Stimulated activated CD8-positive, alpha-beta memory T cell treated with anti-CD3 and anti-CD28 coated beads, Interleukin-7, amount 100 ng/mL, for 4 hours (primary cell): ENCODE measurements at regions not wholly inside any gene's neighbourhood (a gene's known extent, or its start where the extent isn't known, plus 50 kb on each side); places are given as distances from the start of the nearest gene placed in this dataset.

ENCODE experiments used
- DNase-seq, 2 donors: peaks; one replicate each; pipeline ENCODE4 v3.0.0-alpha.2; 2020; ENCODE audit warnings: low read depth in 2 of 2

GRCh38 chr16:79758615-79759346 is 158.2 kb upstream of the MAF start:
- DNase-seq, result no peak

- no peak for DNase-seq
These were observed 157.4 kb upstream of the MAF start for GRCh38 chr16:79757968-79758367.

- no peak for DNase-seq
These were observed 156.6 kb upstream of the MAF start for GRCh38 chr16:79757163-79757562.

- DNase-seq, result no peak
These were observed 156.0 kb upstream of the MAF start for GRCh38 chr16:79756571-79756970.

GRCh38 chr16:79754501-79754900 is 154.0 kb upstream of the MAF start:
- no peak for DNase-seq

GRCh38 chr16:79754081-79754480 is 153.5 kb upstream of the MAF start:
- no peak for DNase-seq

- DNase-seq, result no peak
These were observed 152.7 kb upstream of the MAF start for GRCh38 chr16:79753286-79753685.

GRCh38 chr16:79752396-79752795 is 151.9 kb upstream of the MAF start:
- no peak for DNase-seq

GRCh38 chr16:79751471-79752184 is 151.1 kb upstream of the MAF start:
- no peak for DNase-seq

- DNase-seq, result no peak
These were observed 149.8 kb upstream of the MAF start for GRCh38 chr16:79750311-79750710.

GRCh38 chr16:79748629-79749028 is 148.1 kb upstream of the MAF start:
- no peak for DNase-seq

GRCh38 chr16:79747688-79748087 is 147.2 kb upstream of the MAF start:
- DNase-seq, result no peak

- no peak for DNase-seq
These were observed 139.7 kb upstream of the MAF start for GRCh38 chr16:79740252-79740651.

GRCh38 chr16:79735271-79735670 is 134.7 kb upstream of the MAF start:
- no peak for DNase-seq

- DNase-seq, result no peak
These were observed 134.2 kb upstream of the MAF start for GRCh38 chr16:79734721-79735120.

GRCh38 chr16:79728923-79729240 is 128.3 kb upstream of the MAF start:
- no peak for DNase-seq

GRCh38 chr16:79728048-79728922 is 127.7 kb upstream of the MAF start:
- DNase-seq, result no peak

- no peak for DNase-seq
These were observed 126.4 kb upstream of the MAF start for GRCh38 chr16:79726902-79727301.

GRCh38 chr16:79725051-79725450 is 124.5 kb upstream of the MAF start:
- no peak for DNase-seq

- no peak for DNase-seq
These were observed 123.1 kb upstream of the MAF start for GRCh38 chr16:79723583-79724168.

GRCh38 chr16:79721270-79721669 is 120.7 kb upstream of the MAF start:
- DNase-seq, result no peak
